Heart left ventricle (tissue), 16 donors: ENCODE measurements at regions not wholly inside any gene's neighbourhood (a gene's known extent, or its start where the extent isn't known, plus 50 kb on each side); places are given as distances from the start of the nearest gene placed in this dataset.

Experiments used
- ATAC-seq, 4 donors: fragments of 200-7000 bp; cut with Tn5 transposase; one replicate each; pipeline ENCODE4 v1.9.1; 2020 to 2022; ENCODE audit warnings: moderate library complexity in 4 of 4, mild to moderate bottlenecking in 3 of 4, moderate number of reproducible peaks in 1 of 4
- DNase-seq, 5 donors: peaks; one replicate each; pipeline ENCODE4 v3.0.0-alpha.2; 2020
- H3K27ac ChIP-seq, 12 donors: fragments of 200-600 bp; sonication (generic) in 4 of 12; one replicate each; pipeline versions ENCODE4 v1.5.0 to v1.8.0; 2016 to 2022; ENCODE audit warnings: mild to moderate bottlenecking in 2 of 12
- H3K27me3 ChIP-seq, 9 donors: fragments of 200-600 bp; sonication (generic) in 2 of 9; one replicate each; pipeline versions ENCODE4 v1.5.1 to v1.8.0; 2016 to 2022; ENCODE audit warnings: mild to moderate bottlenecking in 3 of 9
- H3K36me3 ChIP-seq, 9 donors: fragments of 200-600 bp; sonication (generic) in 2 of 9; one replicate each; pipeline versions ENCODE4 v1.5.0 to v1.8.0; 2018 to 2022; ENCODE audit warnings: mild to moderate bottlenecking in 2 of 9
- H3K4me1 ChIP-seq, 12 donors: fragments of 200-600 bp; sonication (generic) in 4 of 12; one replicate each; pipeline versions ENCODE4 v1.5.0 to v1.8.0; 2016 to 2022; ENCODE audit warnings: mild to moderate bottlenecking in 3 of 12
- H3K4me3 ChIP-seq, 12 donors: fragments of 200-600 bp; sonication (generic) in 4 of 12; one replicate each; pipeline versions ENCODE4 v1.5.0 to v1.8.0; 2017 to 2022; ENCODE audit warnings: mild to moderate bottlenecking in 9 of 12, moderate library complexity in 4 of 12
- H3K9me3 ChIP-seq, 12 donors: fragments of 200-600 bp; sonication (generic) in 4 of 12; one replicate each; pipeline versions ENCODE4 v1.5.0 to v1.8.0; 2016 to 2022; ENCODE audit warnings: mild to moderate bottlenecking in 1 of 12
- CTCF ChIP-seq, 12 donors: fragments of 200-600 bp; sonication (generic) in 4 of 12; IDR thresholded peaks; one replicate each; pipeline versions ENCODE4 v1.5.0 to v1.8.0; 2018 to 2022; ENCODE audit warnings: antibody characterized with exemption in 12 of 12, mild to moderate bottlenecking in 5 of 12
- POLR2A ChIP-seq, 2 donors: fragments of 450-650 bp; IDR thresholded peaks; one replicate each; pipeline ENCODE4 v1.6.1; 2017; ENCODE audit warnings: antibody characterized with exemption in 2 of 2, mild to moderate bottlenecking in 2 of 2, moderate library complexity in 2 of 2
- WGBS, 4 donors: extraction: QIAGEN DNeasy Blood & Tissue Kit in 2 of 4; methylation state at CpG; one replicate each; pipeline versions ENCODE4 v1.1.5 to v1.1.7; 2013 to 2018; 5-methylcytosine and 5-hydroxymethylcytosine counted together
- intact Hi-C, 10 donors: fragments of 100-400 bp; cut with DNase I; formaldehyde crosslinking; loops; one replicate each; pipeline versions ENCODE4 v1.11.1 to v1.14.2; 2022
- donor health status: ischemic (EF 13 %, LVEDD 7.1; RV severe dilation, severe dysfunction).
- donor health status: healthy with polysubstance abuse.
- donor health status: DM: no; HTN: yes; CAD: no.
- donor health status: DM: no; HTN: no; CAD: no.
- donor health status: ischemic (EF 25% LVEDD 6.9; RV normal size, moderate dysfunction).
- donor health status: ischemic (EF 25% LVEDD 5.7; RV mildly dilated, moderate dysfunction).
- donor health status: healthy.
- donor health status: DM: yes; HTN: yes; CAD: no.
- donor health status: ischemic (EF 35%, LVEDD 5.7; RV mildly dilated, moderate dysfunction).
- donor health status: nonischemic (EF 11% LVEDD 7.7; RV severe dilation, severe dysfunction).
- donor health status: DM: yes; HTN: yes; CAD: no.
- donor health status: PGD.
- donor health status: ischemic (EF 29% LVEDD 5.4; RV normal size, mild dysfunction).
- donor health status: nonischemic (EF 23%, LVEDD 6.1; RV moderate dilation, normal function).

- no peak for ATAC-seq
- Histone ChIP-seq H3K27ac (no peak overlapping the region), H3K36me3 (no peaks in the 10 kb centered on the region), H3K4me3 (no peak overlapping the region), H3K27me3 (peaks cover 0 to 4% (median 0%) of the 10 kb centered on the region in 9 donors), H3K4me1 (no peaks in the 10 kb centered on the region), H3K9me3 (no peaks in the 10 kb centered on the region)
- intact Hi-C loops, result no loop called here
- DNase-seq, result no peak
- TF ChIP-seq POLR2A (IDR thresholded peaks at IDR 0.05) (no peak), CTCF (IDR thresholded peaks at IDR 0.05) (no peak)
- 86 to 94% (median 88%) methylated on average over 7 of the region's 7 CpGs for WGBS, 4 donors
These were observed 107.3 kb upstream of the MEGF10 start for GRCh38 chr5:127183332-127183731.

GRCh38 chr5:127184851-127185250, 105.7 kb upstream of the MEGF10 start:
- Histone ChIP-seq H3K4me3 (no peak overlapping the region), H3K27me3 (peaks cover 0 to 4% (median 0%) of the 10 kb centered on the region in 9 donors), H3K9me3 (no peaks in the 10 kb centered on the region), H3K27ac (no peak overlapping the region), H3K36me3 (no peaks in the 10 kb centered on the region), H3K4me1 (no peaks in the 10 kb centered on the region)
- ATAC-seq (no peak), DNase-seq (no peak)
- TF ChIP-seq POLR2A (IDR thresholded peaks at IDR 0.05) (no peak), CTCF (IDR thresholded peaks at IDR 0.05) (no peak)
- WGBS, 4 donors, result 65 to 78% (median 67%) methylated on average over 4 of the region's 4 CpGs
- intact Hi-C loops, result no loop called here

GRCh38 chr5:127186657-127187056, 103.9 kb upstream of the MEGF10 start:
- 69 to 80% (median 79%) methylated on average over 6 of the region's 6 CpGs for WGBS, 4 donors
- Histone ChIP-seq H3K4me3 (no peak overlapping the region), H3K4me1 (no peaks in the 10 kb centered on the region), H3K36me3 (no peaks in the 10 kb centered on the region), H3K27me3 (no peaks in the 10 kb centered on the region), H3K9me3 (no peaks in the 10 kb centered on the region), H3K27ac (no peak overlapping the region)
- no peak for TF ChIP-seq CTCF (IDR thresholded peaks at IDR 0.05)
- TF ChIP-seq POLR2A (IDR thresholded peaks at IDR 0.05), result no peak
- intact Hi-C loops, result no loop called here
- no peak for ATAC-seq
- DNase-seq, result no peak

- intact Hi-C loops, result no loop called here
- no peak overlapping the region for H3K27ac ChIP-seq
- 80 to 87% (median 84%) methylated on average over 5 of the region's 5 CpGs for WGBS, 4 donors
- no peaks in the 10 kb centered on the region for H3K4me1 ChIP-seq
- TF ChIP-seq POLR2A (IDR thresholded peaks at IDR 0.05), result no peak
- TF ChIP-seq CTCF (IDR thresholded peaks at IDR 0.05), result no peak
- no peaks in the 10 kb centered on the region for H3K9me3 ChIP-seq
- H3K27me3 ChIP-seq, result no peaks in the 10 kb centered on the region
- H3K4me3 ChIP-seq, result no peak overlapping the region
- no peak for ATAC-seq
- DNase-seq, result no peak
- H3K36me3 ChIP-seq, result no peaks in the 10 kb centered on the region
These were observed 102.9 kb upstream of the MEGF10 start for GRCh38 chr5:127187706-127188105.
